OCI-LY7 (cell line): ENCODE measurements at regions not wholly inside any gene's neighbourhood (a gene's known extent, or its start where the extent isn't known, plus 50 kb on each side); places are given as distances from the start of the nearest gene placed in this dataset.

Experiments used
- BruUV-seq: library from RNA; stranded (reverse); fragments of 400-500 nt; replicated peaks from 2 replicates; lab custom pipeline; 2021; lab: Mats Ljungman, UMichigan
- CTCF ChIA-PET: fragments of 300-600 bp; sonication (Branson Sonifier 250); formaldehyde crosslinking; loops from one replicate; lab custom pipeline; 2022; ENCODE audit warnings: antibody characterized with exemption; ENCODE audit not compliant: unreplicated experiment; lab: Charles Lee
- POLR2A ChIA-PET: fragments of 300-600 bp; sonication (Branson Sonifier 250); formaldehyde crosslinking; loops from one replicate; lab custom pipeline; 2022; ENCODE audit warnings: antibody characterized with exemption; lab: Charles Lee
- DNase-seq: peaks from one replicate; pipeline ENCODE4 v3.0.0-alpha.2; 2015; ENCODE audit warnings: low spot score
- H2AFZ ChIP-seq: fragments of 200-600 bp; sonication (generic), shearing (Covaris generic); 2 replicates; pipeline ENCODE4 v1.6.1; 2014; ENCODE audit warnings: mild to moderate bottlenecking, antibody characterized with exemption, low read length, moderate library complexity
- H3K27ac ChIP-seq: fragments of 200-600 bp; sonication (generic); 2 replicates; pipeline ENCODE4 v1.5.1; 2014; ENCODE audit warnings: mixed run types, low read depth, mild to moderate bottlenecking, moderate library complexity, low read length, inconsistent platforms; ENCODE audit not compliant: poor library complexity, severe bottlenecking
- H3K36me3 ChIP-seq: fragments of 200-600 bp; sonication (generic); 2 replicates; pipeline ENCODE4 v1.6.1; 2014; ENCODE audit warnings: mild to moderate bottlenecking, antibody characterized with exemption, low read length, moderate library complexity, mixed read lengths; ENCODE audit not compliant: insufficient read depth
- H3K4me1 ChIP-seq: fragments of 200-600 bp; sonication (generic); 2 replicates; pipeline ENCODE4 v1.5.1; 2014; ENCODE audit warnings: mild to moderate bottlenecking, low read length; ENCODE audit not compliant: insufficient read depth, poor library complexity, severe bottlenecking
- H3K4me2 ChIP-seq: fragments of 200-600 bp; sonication (generic); 2 replicates; pipeline ENCODE4 v1.6.1; 2014; ENCODE audit warnings: mild to moderate bottlenecking, low read length
- H3K4me3 ChIP-seq: fragments of 200-600 bp; sonication (generic); 2 replicates; pipeline ENCODE4 v1.5.1; 2014; ENCODE audit warnings: mild to moderate bottlenecking, low read depth, low read length; ENCODE audit not compliant: poor library complexity, severe bottlenecking
- H3K79me2 ChIP-seq: fragments of 200-600 bp; sonication (generic); 2 replicates; pipeline ENCODE4 v1.6.1; 2016; ENCODE audit warnings: low read depth, mild to moderate bottlenecking, low read length, moderate library complexity, mixed read lengths; ENCODE audit not compliant: insufficient read depth
- H3K9me2 ChIP-seq: fragments of 200-600 bp; sonication (generic); 2 replicates; pipeline ENCODE4 v1.6.1; 2016; ENCODE audit warnings: mild to moderate bottlenecking, low read length, mixed read lengths; ENCODE audit not compliant: insufficient read depth
- H3K9me3 ChIP-seq: fragments of 200-600 bp; sonication (generic); 2 replicates; pipeline ENCODE4 v1.6.1; 2014; ENCODE audit warnings: mild to moderate bottlenecking, mixed run types, low read length, mixed read lengths
- H4K20me1 ChIP-seq: fragments of 200-600 bp; sonication (generic); 2 replicates; pipeline ENCODE4 v1.6.1; 2014; ENCODE audit warnings: mild to moderate bottlenecking, antibody characterized with exemption, low read length, moderate library complexity, mixed read lengths; ENCODE audit not compliant: insufficient read depth
- CTCF ChIP-seq: fragments of 200-600 bp; sonication (generic); conservative IDR thresholded peaks from 2 replicates; pipeline ENCODE4 v1.5.1; 2014; ENCODE audit warnings: mild to moderate bottlenecking, antibody characterized with exemption, low read length, moderate library complexity, mixed read lengths
- EZH2phosphoT487 ChIP-seq: fragments of 200-600 bp; sonication (generic); IDR thresholded peaks from 2 replicates; pipeline ENCODE4 v1.6.1; 2018; ENCODE audit warnings: low read depth, borderline replicate concordance, mild to moderate bottlenecking, mixed run types, antibody characterized with exemption, low read length, moderate library complexity, mixed read lengths
- intact Hi-C: fragments of 100-400 bp; cut with micrococcal nuclease; formaldehyde crosslinking; loops from one replicate; pipeline ENCODE4 v1.10.0; 2022; ENCODE audit not compliant: unreplicated experiment

- ChIA-PET POLR2A (interaction anchor here (0.7 kb wide), 1 partner anchor 233 kb away, joined by 5 read pairs; no protein-coding TSS in a partner anchor), CTCF (no interaction called here)
- Histone ChIP-seq H2AFZ (no peak overlapping the region), H3K9me3 (no peaks in the 10 kb centered on the region), H3K36me3 (no peaks in the 10 kb centered on the region), H3K4me1 (no peaks in the 10 kb centered on the region), H3K4me3 (no peak overlapping the region), H3K4me2 (no peak overlapping the region), H3K27ac (no peak overlapping the region), H3K79me2 (no peaks in the 10 kb centered on the region), H3K9me2 (no peaks in the 10 kb centered on the region), H4K20me1 (no peaks in the 10 kb centered on the region)
- TF ChIP-seq CTCF (no peak), EZH2phosphoT487 (no peak)
- intact Hi-C loops: no loop called here
- DNase-seq: no peak
- no TSS peak for BruUV-seq
Observed at GRCh38 chr3:187544326-187544725, 125.9 kb downstream of the SST start.

- H3K36me3 ChIP-seq: no peaks in the 10 kb centered on the region
- H3K4me1 ChIP-seq: no peaks in the 10 kb centered on the region
- CTCF ChIA-PET: no interaction called here
- H3K9me3 ChIP-seq: no peaks in the 10 kb centered on the region
- H2AFZ ChIP-seq: no peak overlapping the region
- intact Hi-C loops: no loop called here
- no TSS peak for BruUV-seq
- no peaks in the 10 kb centered on the region for H4K20me1 ChIP-seq
- no peaks in the 10 kb centered on the region for H3K79me2 ChIP-seq
- DNase-seq: no peak
- TF ChIP-seq CTCF: no peak
- TF ChIP-seq EZH2phosphoT487: no peak
- no peak overlapping the region for H3K27ac ChIP-seq
- H3K9me2 ChIP-seq: no peaks in the 10 kb centered on the region
- POLR2A ChIA-PET: no interaction called here
- H3K4me2 ChIP-seq: no peak overlapping the region
- H3K4me3 ChIP-seq: no peak overlapping the region
Observed at GRCh38 chr3:187540847-187541246, 129.3 kb downstream of the SST start.

GRCh38 chr3:187536185-187536584 lies 134.0 kb downstream of the SST start:
- BruUV-seq: no TSS peak
- Histone ChIP-seq H3K4me2 (no peak overlapping the region), H3K27ac (no peak overlapping the region), H3K4me3 (no peak overlapping the region), H3K4me1 (no peaks in the 10 kb centered on the region), H2AFZ (no peak overlapping the region), H3K9me2 (no peaks in the 10 kb centered on the region), H3K79me2 (no peaks in the 10 kb centered on the region), H3K36me3 (no peaks in the 10 kb centered on the region), H4K20me1 (no peaks in the 10 kb centered on the region), H3K9me3 (no peaks in the 10 kb centered on the region)
- TF ChIP-seq EZH2phosphoT487: no peak
- no peak for TF ChIP-seq CTCF
- CTCF ChIA-PET: no interaction called here
- POLR2A ChIA-PET: no interaction called here
- intact Hi-C loops: no loop called here
- DNase-seq: no peak
